DOHH2 (cell line): ENCODE measurements at regions not wholly inside any gene's neighbourhood (a gene's known extent, or its start where the extent isn't known, plus 50 kb on each side); places are given as distances from the start of the nearest gene placed in this dataset.

Experiments used
- EZH2phosphoT487 ChIP-seq: fragments of 200-600 bp; sonication (generic); IDR thresholded peaks from 2 replicates; pipeline ENCODE4 v1.6.1; 2017; ENCODE audit warnings: borderline replicate concordance, mild to moderate bottlenecking, antibody characterized with exemption, low read length, moderate library complexity, mixed read lengths
- TF ChIP-seq, protein P1 (sequence below): fragments of 200-600 bp; sonication (generic); IDR thresholded peaks from one replicate; pipeline ENCODE4 v1.5.1; 2014; ENCODE audit warnings: antibody characterized with exemption, mild to moderate bottlenecking, low read depth, low read length; ENCODE audit not compliant: poor library complexity, severe bottlenecking

DNA sequence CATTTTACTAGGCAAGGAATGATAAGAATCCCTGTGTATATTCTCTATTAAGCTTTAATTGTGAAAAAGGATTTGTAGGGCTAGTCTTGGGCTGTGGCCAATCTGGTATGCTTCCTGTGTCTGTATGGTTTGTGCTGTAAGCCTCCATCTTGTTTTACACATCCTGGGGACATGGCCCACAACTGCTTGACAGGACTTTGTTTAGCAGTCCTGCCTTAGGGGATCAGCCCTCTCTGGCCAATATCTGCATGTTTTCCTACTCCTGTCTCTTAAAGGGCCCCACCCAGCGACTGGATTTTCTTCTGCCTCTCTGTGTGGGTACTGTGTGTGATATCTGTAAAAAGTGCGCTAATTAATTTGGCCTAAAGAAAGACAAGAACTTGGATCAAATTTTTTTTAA is 813.2 kb downstream of the PLA2G4A start:
- no peak for TF ChIP-seq EZH2phosphoT487
- TF ChIP-seq, protein P1, sequence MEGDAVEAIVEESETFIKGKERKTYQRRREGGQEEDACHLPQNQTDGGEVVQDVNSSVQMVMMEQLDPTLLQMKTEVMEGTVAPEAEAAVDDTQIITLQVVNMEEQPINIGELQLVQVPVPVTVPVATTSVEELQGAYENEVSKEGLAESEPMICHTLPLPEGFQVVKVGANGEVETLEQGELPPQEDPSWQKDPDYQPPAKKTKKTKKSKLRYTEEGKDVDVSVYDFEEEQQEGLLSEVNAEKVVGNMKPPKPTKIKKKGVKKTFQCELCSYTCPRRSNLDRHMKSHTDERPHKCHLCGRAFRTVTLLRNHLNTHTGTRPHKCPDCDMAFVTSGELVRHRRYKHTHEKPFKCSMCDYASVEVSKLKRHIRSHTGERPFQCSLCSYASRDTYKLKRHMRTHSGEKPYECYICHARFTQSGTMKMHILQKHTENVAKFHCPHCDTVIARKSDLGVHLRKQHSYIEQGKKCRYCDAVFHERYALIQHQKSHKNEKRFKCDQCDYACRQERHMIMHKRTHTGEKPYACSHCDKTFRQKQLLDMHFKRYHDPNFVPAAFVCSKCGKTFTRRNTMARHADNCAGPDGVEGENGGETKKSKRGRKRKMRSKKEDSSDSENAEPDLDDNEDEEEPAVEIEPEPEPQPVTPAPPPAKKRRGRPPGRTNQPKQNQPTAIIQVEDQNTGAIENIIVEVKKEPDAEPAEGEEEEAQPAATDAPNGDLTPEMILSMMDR, result no peak
